ENCODE measurements at regions not wholly inside any gene's neighbourhood (a gene's known extent, or its start where the extent isn't known, plus 50 kb on each side); places are given as distances from the start of the nearest gene placed in this dataset.

DNA sequence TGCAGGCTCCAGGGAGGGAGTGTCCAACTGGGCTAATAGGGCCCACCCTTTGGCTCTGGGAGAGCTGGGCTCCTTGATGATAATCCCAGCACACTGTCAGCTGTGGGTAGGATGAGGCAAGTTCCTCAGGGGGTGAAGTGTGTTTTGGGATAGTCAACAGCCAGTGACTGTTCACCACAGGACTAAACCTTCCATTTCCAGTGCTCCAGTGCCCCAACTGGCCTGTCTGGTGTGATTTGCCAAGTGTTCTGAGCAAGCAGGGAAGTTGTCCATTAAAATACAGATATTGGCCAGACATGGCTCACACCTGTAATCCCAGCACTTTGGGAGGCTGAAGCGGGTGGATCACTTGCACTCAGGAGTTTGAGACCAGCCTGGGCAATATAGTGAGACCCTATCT lies 150.9 kb downstream of the TM9SF2 start:
- no peak overlapping the region for H3K27ac ChIP-seq (ENCODE audit: low read depth in 1 of 2, low read length in 1 of 2)
- H3K4me3 ChIP-seq (ENCODE audit: low read length in 2 of 2), result no peak overlapping the region
- no peaks in the 10 kb centered on the region for H3K36me3 ChIP-seq (ENCODE audit: control insufficient read depth in 2 of 2, insufficient read depth in 2 of 2, low read length in 1 of 2)
- DNase-seq (ENCODE audit: low read depth in 6 of 9, low spot score in 9 of 9), result no peak
- peaks cover 3 to 14% of the 10 kb centered on the region in 2 donors for H3K4me1 ChIP-seq (ENCODE audit: control insufficient read depth in 2 of 2, insufficient read depth in 2 of 2, low read length in 2 of 2)
- H3K27me3 ChIP-seq (ENCODE audit: control insufficient read depth in 2 of 2, insufficient read depth in 1 of 2, low read length in 1 of 2), result no peaks in the 10 kb centered on the region
- no peaks in the 10 kb centered on the region for H3K9me3 ChIP-seq (ENCODE audit: control insufficient read depth in 2 of 2, insufficient read depth in 1 of 2, low read length in 1 of 2)
- WGBS, result 97% methylated on average over 1 of the region's 1 CpG

DNA sequence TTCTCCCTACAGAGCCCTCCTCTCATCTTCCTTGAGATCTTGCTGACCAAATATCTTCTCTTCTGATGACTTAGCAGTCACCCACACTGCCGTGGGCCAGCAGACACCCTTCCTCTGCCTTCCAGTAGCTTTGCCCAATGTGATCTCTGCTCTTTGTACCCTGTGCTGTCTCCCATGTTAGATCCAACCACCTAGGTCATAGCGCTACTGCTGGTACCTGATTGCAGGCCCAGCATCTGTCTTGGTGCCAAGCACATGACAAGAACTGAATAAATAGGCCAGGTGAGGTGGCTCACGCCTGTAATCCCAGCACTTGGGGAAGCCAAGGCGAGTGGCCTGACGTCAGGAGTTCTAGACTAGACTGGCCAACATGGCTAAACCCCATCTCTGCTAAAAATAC lies 149.7 kb downstream of the TM9SF2 start:
- WGBS, result 98% methylated on average over 5 of the region's 5 CpGs
- no peaks in the 10 kb centered on the region for H3K9me3 ChIP-seq (ENCODE audit: control insufficient read depth in 2 of 2, insufficient read depth in 1 of 2, low read length in 1 of 2)
- peaks cover 0 to 5% of the 10 kb centered on the region in 2 donors for H3K4me1 ChIP-seq (ENCODE audit: control insufficient read depth in 2 of 2, insufficient read depth in 2 of 2, low read length in 2 of 2)
- no peak overlapping the region for H3K4me3 ChIP-seq (ENCODE audit: low read length in 2 of 2)
- H3K27ac ChIP-seq (ENCODE audit: low read depth in 1 of 2, low read length in 1 of 2), result no peak overlapping the region
- no peak for DNase-seq (ENCODE audit: low read depth in 6 of 9, low spot score in 9 of 9)
- no peaks in the 10 kb centered on the region for H3K36me3 ChIP-seq (ENCODE audit: control insufficient read depth in 2 of 2, insufficient read depth in 2 of 2, low read length in 1 of 2)
- no peaks in the 10 kb centered on the region for H3K27me3 ChIP-seq (ENCODE audit: control insufficient read depth in 2 of 2, insufficient read depth in 1 of 2, low read length in 1 of 2)

DNA sequence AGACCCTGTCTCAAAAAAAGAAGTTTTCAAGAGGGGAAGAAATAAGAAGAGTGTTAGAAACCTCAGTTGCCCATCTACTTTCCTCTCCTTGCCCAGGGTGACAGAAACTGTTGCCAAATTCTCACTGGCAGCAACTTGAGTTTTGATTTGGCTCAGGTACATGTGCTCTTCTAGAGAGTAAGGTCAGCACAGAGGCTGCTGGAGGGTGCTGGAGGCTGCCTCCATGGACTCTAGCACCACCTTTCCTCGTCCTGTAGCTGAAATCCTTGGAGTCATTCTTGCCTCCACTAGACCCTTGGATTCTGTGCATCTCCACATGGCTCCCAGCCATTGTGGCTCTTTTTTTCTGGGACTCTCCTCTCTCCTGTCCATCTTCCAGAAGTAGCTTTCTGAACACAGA lies 149.1 kb downstream of the TM9SF2 start:
- no peak for DNase-seq (ENCODE audit: low read depth in 6 of 9, low spot score in 9 of 9)
- Histone ChIP-seq H3K27me3 (ENCODE audit: control insufficient read depth in 2 of 2, insufficient read depth in 1 of 2, low read length in 1 of 2) (no peaks in the 10 kb centered on the region), H3K9me3 (ENCODE audit: control insufficient read depth in 2 of 2, insufficient read depth in 1 of 2, low read length in 1 of 2) (no peaks in the 10 kb centered on the region), H3K27ac (ENCODE audit: low read depth in 1 of 2, low read length in 1 of 2) (no peak overlapping the region), H3K4me3 (ENCODE audit: low read length in 2 of 2) (no peak overlapping the region), H3K36me3 (ENCODE audit: control insufficient read depth in 2 of 2, insufficient read depth in 2 of 2, low read length in 1 of 2) (no peaks in the 10 kb centered on the region), H3K4me1 (ENCODE audit: control insufficient read depth in 2 of 2, insufficient read depth in 2 of 2, low read length in 2 of 2) (no peaks in the 10 kb centered on the region)
- 91% methylated on average over 1 of the region's 1 CpG for WGBS

DNA sequence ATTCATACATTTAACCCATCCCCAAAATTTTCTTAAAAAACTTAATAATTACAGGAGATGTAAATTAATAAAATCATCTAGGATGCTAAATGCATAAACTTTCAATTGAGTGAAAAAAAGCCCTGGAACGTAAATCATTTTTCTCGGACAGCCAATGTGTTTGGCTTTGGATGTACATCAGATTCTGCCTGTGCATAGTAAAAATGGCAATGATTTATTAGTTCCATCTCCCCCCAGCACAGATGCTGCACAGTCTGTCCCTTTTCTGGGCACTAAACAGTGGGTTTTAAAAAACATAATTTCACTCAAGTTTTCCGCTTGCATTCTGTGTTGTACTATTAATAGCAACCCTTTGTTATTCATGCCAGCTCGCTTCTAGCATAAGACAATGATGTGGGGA lies 147.7 kb downstream of the TM9SF2 start:
- no peak overlapping the region for H3K27ac ChIP-seq (ENCODE audit: low read depth in 1 of 2, low read length in 1 of 2)
- H3K36me3 ChIP-seq (ENCODE audit: control insufficient read depth in 2 of 2, insufficient read depth in 2 of 2, low read length in 1 of 2), result no peaks in the 10 kb centered on the region
- H3K4me3 ChIP-seq (ENCODE audit: low read length in 2 of 2), result no peak overlapping the region
- 97% methylated on average over 4 of the region's 4 CpGs for WGBS
- DNase-seq (ENCODE audit: low read depth in 6 of 9, low spot score in 9 of 9), result no peak
- no peaks in the 10 kb centered on the region for H3K9me3 ChIP-seq (ENCODE audit: control insufficient read depth in 2 of 2, insufficient read depth in 1 of 2, low read length in 1 of 2)
- H3K27me3 ChIP-seq (ENCODE audit: control insufficient read depth in 2 of 2, insufficient read depth in 1 of 2, low read length in 1 of 2), result no peaks in the 10 kb centered on the region
- no peaks in the 10 kb centered on the region for H3K4me1 ChIP-seq (ENCODE audit: control insufficient read depth in 2 of 2, insufficient read depth in 2 of 2, low read length in 2 of 2)

DNA sequence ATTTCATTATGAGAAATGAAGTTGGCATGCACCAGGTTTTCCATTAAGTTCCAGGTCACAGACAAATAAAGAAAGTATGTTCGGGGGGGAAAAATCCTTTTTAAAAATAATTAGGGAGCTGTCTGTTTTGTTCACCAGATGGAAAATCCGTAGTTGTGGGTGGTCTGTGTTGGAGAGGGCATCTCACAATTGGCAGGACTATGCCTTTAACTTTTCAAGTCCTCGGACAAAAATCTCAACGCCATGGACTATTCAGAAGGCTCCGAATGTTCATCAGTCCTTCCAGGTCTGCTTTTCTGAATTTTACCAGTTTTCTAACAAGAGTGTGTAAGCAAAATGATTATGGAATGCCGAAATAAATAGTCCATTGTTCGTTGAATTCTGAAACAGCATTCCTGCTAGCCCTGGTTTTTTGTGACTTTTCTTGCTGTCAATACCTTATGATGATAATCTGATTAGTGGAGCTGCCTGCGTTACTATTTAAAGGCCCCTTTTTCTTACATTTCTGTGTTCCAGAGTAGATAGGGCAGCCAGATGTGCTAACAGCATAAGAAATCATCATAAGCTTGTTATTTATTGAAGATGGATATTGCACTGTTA lies 146.9 kb downstream of the TM9SF2 start:
- H3K4me3 ChIP-seq (ENCODE audit: low read length in 2 of 2), result no peak overlapping the region
- DNase-seq (ENCODE audit: low read depth in 6 of 9, low spot score in 9 of 9), result no peak
- no peaks in the 10 kb centered on the region for H3K27me3 ChIP-seq (ENCODE audit: control insufficient read depth in 2 of 2, insufficient read depth in 1 of 2, low read length in 1 of 2)
- H3K27ac ChIP-seq (ENCODE audit: low read depth in 1 of 2, low read length in 1 of 2), result no peak overlapping the region
- H3K4me1 ChIP-seq (ENCODE audit: control insufficient read depth in 2 of 2, insufficient read depth in 2 of 2, low read length in 2 of 2), result no peaks in the 10 kb centered on the region
- no peaks in the 10 kb centered on the region for H3K9me3 ChIP-seq (ENCODE audit: control insufficient read depth in 2 of 2, insufficient read depth in 1 of 2, low read length in 1 of 2)
- H3K36me3 ChIP-seq (ENCODE audit: control insufficient read depth in 2 of 2, insufficient read depth in 2 of 2, low read length in 1 of 2), result no peaks in the 10 kb centered on the region
- WGBS, result 97% methylated on average over 8 of the region's 8 CpGs

DNA sequence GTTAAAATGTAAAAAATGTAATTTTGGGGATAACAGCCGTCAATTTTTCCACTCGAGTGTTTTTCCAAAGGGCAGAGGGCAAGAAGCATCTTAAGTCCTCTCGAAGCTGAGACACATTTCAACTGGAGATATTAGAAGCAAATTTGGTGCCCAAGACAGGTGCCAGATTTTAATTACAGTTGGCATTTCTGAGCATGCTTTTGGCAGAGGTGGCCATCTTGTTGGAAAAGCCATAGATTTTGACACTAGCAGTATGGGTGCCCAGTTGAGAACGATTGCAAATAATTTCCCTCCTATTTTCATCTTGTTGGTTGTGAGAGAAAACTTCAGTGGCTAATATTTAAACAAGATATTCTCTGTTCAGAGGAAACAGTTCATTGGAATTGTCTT lies 146.3 kb downstream of the TM9SF2 start:
- H3K4me3 ChIP-seq (ENCODE audit: low read length in 2 of 2), result no peak overlapping the region
- 97% methylated on average over 4 of the region's 4 CpGs for WGBS

DNA sequence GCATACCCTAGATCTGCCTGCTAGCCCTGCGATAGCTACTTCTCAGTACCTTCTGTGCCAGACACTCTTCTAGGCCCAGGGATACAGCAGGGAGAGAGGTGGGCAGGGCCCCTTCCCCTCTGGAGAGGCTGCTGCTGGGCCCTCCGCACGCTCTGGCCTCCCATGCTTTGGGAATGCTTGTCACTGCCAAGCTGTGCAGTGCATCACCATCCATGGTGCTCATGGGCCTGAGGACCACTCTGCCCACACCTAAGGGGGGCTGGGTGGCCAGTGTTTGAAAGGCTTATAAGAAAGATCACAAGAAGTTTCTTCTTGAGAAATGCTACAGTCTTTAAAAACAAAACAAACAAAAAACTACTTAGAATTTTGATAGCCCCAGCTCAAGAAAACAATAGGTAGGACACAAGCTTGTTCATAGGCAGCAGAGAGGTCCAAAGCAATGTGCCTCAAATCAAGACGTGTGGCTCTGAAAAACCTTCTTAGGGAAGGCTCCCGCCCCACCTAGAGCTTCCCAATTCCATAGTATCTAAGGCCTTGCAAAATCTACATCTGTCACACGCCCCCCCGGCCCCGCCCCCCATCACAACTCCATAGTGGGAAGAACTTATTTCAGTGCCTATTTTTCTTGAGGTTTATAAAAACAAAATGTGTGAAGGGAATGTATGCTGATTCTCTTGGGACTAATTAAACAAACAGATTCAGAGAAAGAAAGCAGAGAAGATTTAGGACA lies 145.8 kb downstream of the TM9SF2 start:
- 97% methylated on average over 8 of the region's 8 CpGs for WGBS
- DNase-seq (ENCODE audit: low read depth in 6 of 9, low spot score in 9 of 9), result no peak
- Histone ChIP-seq H3K27me3 (ENCODE audit: control insufficient read depth in 2 of 2, insufficient read depth in 1 of 2, low read length in 1 of 2) (no peaks in the 10 kb centered on the region), H3K36me3 (ENCODE audit: control insufficient read depth in 2 of 2, insufficient read depth in 2 of 2, low read length in 1 of 2) (no peaks in the 10 kb centered on the region), H3K4me3 (ENCODE audit: low read length in 2 of 2) (no peak overlapping the region), H3K4me1 (ENCODE audit: control insufficient read depth in 2 of 2, insufficient read depth in 2 of 2, low read length in 2 of 2) (no peaks in the 10 kb centered on the region), H3K9me3 (ENCODE audit: control insufficient read depth in 2 of 2, insufficient read depth in 1 of 2, low read length in 1 of 2) (no peaks in the 10 kb centered on the region), H3K27ac (ENCODE audit: low read depth in 1 of 2, low read length in 1 of 2) (no peak overlapping the region)

More for the DNA sequence above, 146.3 kb downstream of the TM9SF2 start:
- no peaks in the 10 kb centered on the region for H3K36me3 ChIP-seq (ENCODE audit: control insufficient read depth in 2 of 2, insufficient read depth in 2 of 2, low read length in 1 of 2)
- no peak overlapping the region for H3K27ac ChIP-seq (ENCODE audit: low read depth in 1 of 2, low read length in 1 of 2)
- H3K4me1 ChIP-seq (ENCODE audit: control insufficient read depth in 2 of 2, insufficient read depth in 2 of 2, low read length in 2 of 2), result no peaks in the 10 kb centered on the region
- H3K9me3 ChIP-seq (ENCODE audit: control insufficient read depth in 2 of 2, insufficient read depth in 1 of 2, low read length in 1 of 2), result no peaks in the 10 kb centered on the region
- no peaks in the 10 kb centered on the region for H3K27me3 ChIP-seq (ENCODE audit: control insufficient read depth in 2 of 2, insufficient read depth in 1 of 2, low read length in 1 of 2)
- DNase-seq (ENCODE audit: low read depth in 6 of 9, low spot score in 9 of 9), result no peak

DNA sequence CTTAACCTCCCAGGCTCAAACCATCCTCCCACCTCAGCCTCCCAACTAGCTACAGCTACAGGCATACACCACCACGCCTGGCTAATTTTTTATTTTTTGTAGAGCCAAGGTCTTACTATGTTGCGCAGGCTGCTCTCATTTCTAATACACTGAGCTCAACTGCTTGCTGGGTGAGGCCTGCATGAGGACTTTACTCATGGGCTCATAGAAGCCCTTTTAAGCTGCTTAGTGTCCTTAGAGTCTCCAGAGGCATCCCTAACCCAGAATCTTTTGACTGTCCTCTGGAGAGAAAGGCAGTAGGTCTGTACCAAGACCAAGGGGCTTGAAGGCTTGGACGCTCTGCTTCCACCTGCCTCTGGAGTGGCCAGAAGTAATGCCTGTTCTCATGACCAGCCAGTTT lies 141.6 kb downstream of the TM9SF2 start:
- Histone ChIP-seq H3K36me3 (ENCODE audit: control insufficient read depth in 2 of 2, insufficient read depth in 2 of 2, low read length in 1 of 2) (no peaks in the 10 kb centered on the region), H3K9me3 (ENCODE audit: control insufficient read depth in 2 of 2, insufficient read depth in 1 of 2, low read length in 1 of 2) (no peaks in the 10 kb centered on the region), H3K4me1 (ENCODE audit: control insufficient read depth in 2 of 2, insufficient read depth in 2 of 2, low read length in 2 of 2) (no peaks in the 10 kb centered on the region), H3K27ac (ENCODE audit: low read depth in 1 of 2, low read length in 1 of 2) (no peak overlapping the region), H3K27me3 (ENCODE audit: control insufficient read depth in 2 of 2, insufficient read depth in 1 of 2, low read length in 1 of 2) (no peaks in the 10 kb centered on the region), H3K4me3 (ENCODE audit: low read length in 2 of 2) (no peak overlapping the region)
- no peak for DNase-seq (ENCODE audit: low read depth in 6 of 9, low spot score in 9 of 9)
- WGBS, result 98% methylated on average over 3 of the region's 3 CpGs

DNA sequence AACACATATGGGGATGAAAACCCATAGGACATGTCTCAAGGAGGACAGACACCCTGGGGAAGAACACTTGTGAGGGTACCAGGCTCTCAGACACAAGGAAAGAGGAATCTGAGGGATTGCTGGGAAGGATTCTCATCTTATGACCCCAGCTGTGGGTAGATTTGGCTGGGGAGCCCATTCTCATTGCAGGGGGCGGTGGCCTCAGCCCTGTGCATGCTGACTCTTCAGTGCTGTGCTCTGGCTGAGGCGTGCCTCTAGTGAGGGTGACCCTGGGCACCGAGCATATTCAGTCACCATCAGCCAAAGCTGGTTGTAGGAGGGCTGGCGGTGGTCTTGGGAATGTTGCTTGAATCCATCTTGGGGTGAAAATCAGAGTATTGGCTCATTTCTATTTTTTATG lies 140.7 kb downstream of the TM9SF2 start:
- no peaks in the 10 kb centered on the region for H3K27me3 ChIP-seq (ENCODE audit: control insufficient read depth in 2 of 2, insufficient read depth in 1 of 2, low read length in 1 of 2)
- no peak for DNase-seq (ENCODE audit: low read depth in 6 of 9, low spot score in 9 of 9)
- over 99% methylated on average over 4 of the region's 4 CpGs for WGBS
- no peaks in the 10 kb centered on the region for H3K4me1 ChIP-seq (ENCODE audit: control insufficient read depth in 2 of 2, insufficient read depth in 2 of 2, low read length in 2 of 2)
- no peaks in the 10 kb centered on the region for H3K36me3 ChIP-seq (ENCODE audit: control insufficient read depth in 2 of 2, insufficient read depth in 2 of 2, low read length in 1 of 2)
- H3K9me3 ChIP-seq (ENCODE audit: control insufficient read depth in 2 of 2, insufficient read depth in 1 of 2, low read length in 1 of 2), result no peaks in the 10 kb centered on the region
- no peak overlapping the region for H3K27ac ChIP-seq (ENCODE audit: low read depth in 1 of 2, low read length in 1 of 2)
- H3K4me3 ChIP-seq (ENCODE audit: low read length in 2 of 2), result no peak overlapping the region

Measured in thymus (tissue), 11 donors.